ENCODE measurements at regions not wholly inside any gene's neighbourhood (a gene's known extent, or its start where the extent isn't known, plus 50 kb on each side); places are given as distances from the start of the nearest gene placed in this dataset.

DNA sequence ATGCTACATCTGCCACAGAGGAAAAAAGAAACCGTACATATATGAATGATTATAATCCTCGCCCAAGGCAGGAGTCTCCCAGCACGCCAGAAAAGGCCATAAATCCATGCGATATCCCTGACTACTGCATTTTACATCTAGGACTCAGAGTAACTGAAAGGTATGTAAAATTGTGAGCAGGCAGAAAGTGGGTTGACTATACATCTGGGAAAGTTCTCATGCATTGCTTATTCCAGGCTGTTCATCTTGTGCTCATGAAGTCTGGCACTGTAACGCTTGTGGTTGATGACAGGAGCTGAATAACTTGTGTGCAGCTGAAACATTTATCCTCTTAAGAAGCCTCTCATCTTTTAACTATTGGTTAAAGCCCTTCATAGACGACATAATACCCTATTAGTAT lies 193.4 kb upstream of the STEAP4 start:
- no peak for DNase-seq (ENCODE audit: low read depth)

DNA sequence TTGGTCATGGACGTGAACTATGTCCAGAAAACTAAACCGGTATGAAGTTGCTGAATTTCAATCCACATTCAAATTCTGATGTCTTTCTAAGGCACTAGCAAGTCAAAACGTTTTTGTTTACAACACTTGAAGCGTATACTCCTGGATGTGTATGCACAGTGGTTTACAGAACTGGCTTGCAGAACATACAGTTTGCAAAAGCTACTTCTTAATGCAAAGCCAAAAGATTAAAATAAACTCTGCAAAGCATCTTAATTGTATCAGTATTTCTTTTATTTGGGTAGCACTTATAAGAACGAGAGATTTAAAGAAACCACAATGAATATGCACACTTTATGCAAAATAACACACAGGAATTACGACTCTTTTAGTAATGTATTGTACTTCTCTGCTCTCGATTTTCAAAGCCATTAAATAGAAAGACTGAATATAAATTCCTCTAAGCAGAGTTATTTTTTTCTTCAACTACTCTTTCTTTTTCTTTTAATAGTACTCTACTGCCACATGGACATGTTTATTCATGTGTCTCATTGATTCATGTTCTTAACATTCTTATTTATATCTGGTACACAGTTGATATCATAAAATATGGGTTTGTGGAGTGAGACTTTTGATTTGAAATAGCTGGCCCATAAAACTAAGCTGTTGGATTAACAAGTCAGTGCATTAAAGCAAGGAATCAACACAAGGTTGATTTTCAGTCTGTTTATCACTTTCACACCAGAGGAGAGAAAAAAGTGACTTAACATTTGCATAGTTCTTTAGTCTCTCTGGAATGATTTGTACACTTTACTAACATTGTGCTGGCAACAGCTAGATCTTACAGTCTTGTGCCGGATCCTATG lies 189.4 kb upstream of the STEAP4 start:
- no peak for DNase-seq (ENCODE audit: low read depth)

DNA sequence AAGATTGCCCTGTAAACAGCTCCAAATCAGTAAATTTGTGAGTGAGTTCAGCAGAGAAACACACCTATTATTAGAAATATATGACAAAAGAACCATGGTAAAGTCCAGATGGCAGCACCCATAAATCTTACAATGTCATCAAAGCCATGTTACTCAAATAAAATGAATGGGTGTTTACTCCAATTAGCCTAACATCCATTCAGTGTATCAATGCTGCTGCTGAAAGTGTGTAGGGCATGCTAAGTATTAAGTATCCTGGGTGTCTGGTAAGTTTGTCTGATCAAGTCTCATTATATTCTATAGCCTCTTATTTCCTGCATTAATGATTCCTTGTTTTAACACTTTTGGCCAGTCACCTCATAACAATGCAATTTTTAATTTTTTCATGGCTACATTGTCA lies 185.5 kb upstream of the STEAP4 start:
- DNase-seq (ENCODE audit: low read depth): no peak

DNA sequence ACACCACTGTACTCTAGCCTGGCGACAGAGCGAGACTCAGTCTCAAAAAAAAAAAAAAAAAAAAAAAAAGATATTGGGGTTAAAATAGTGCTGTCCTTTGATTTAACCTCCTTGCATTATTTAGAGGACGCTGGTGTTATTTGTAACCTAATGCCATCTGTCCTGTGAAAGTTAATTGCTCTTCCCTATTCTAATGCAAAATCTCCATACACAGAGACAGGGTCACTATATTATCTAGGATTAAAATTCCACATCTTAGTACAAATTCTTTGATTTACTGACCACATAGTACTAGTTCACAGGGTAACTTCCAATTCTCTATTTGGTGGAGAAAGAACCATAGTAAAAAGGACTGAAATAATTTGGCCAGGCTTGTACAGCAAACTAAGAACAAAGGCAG lies 184.2 kb upstream of the STEAP4 start:
- no peak for DNase-seq (ENCODE audit: low read depth)

DNA sequence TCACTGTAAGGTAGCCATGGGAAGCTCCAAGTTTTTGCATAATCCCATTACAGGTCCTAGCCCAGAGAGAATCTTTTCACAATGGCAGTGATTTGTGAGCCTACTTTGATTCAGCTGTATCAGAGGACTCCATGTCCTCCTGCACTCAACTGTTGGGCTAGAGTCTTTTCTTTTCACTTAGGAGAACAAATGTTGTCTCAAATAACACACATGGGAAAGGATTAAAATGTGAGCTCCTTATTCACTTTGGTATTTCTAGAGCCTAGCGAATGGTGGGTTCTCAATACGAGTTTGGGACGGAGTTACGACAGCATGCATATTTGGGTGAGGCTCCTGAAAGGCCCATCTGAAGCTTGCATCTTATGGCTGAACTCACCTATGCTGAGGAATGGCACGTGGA lies 183.5 kb upstream of the STEAP4 start:
- DNase-seq (ENCODE audit: low read depth): no peak

DNA sequence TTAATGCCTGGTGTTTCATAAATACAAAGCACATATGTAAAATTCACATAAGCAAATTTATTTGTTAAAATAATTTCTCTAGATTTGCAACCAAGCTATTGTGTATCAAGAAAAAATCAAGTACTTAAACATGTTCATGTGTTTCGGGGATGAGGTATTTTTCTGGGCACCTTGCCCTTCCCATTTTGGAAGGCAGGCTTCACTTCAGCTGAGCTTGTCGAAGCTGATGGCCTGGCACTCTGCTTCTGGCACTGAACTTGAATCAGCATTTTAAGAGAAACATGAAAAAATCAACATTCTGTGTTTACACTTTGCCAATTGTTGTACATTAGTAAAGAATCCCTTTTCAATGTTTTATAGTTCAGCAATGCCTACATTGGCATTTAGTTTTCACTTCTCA lies 179.1 kb upstream of the STEAP4 start:
- DNase-seq (ENCODE audit: low read depth): no peak

DNA sequence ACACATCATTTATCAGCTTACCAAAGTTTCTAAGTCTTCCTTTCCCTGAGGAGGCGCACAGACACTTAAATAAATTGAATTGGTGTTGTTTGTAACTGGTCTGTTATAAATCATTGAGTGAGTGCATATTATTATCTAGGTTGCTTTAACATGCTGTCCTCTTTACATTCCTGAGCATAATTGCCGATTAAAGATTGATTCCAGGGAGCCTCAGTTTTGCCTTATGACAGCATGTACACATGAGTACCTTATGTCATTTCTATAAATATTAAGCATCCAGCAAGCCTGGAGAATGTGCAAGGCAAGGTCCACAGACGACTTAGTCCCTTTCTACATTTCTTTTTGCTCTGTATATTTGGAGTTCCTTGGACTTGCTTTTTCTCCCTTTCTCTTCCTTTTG lies 177.9 kb upstream of the STEAP4 start:
- DNase-seq (ENCODE audit: low read depth): no peak

DNA sequence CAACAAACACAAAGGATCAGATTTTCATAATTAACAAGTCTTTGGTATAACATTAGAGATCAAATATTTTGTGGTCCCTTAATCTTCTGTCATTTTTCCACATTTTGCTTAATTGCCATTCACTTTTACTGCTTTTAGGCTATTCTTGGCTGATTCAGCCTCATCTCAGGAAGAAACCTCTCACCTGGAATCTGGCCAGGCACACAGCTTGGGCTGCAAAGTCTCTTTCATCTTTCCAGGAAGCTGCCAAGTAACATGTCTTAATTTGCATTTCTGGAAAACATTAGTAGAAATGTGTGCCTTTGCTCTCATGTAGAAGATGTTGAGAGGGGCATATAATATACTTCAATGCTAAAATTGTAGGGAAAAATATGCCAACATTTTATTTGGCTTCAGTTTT lies 174.2 kb upstream of the STEAP4 start:
- no peak for DNase-seq (ENCODE audit: low read depth)

DNA sequence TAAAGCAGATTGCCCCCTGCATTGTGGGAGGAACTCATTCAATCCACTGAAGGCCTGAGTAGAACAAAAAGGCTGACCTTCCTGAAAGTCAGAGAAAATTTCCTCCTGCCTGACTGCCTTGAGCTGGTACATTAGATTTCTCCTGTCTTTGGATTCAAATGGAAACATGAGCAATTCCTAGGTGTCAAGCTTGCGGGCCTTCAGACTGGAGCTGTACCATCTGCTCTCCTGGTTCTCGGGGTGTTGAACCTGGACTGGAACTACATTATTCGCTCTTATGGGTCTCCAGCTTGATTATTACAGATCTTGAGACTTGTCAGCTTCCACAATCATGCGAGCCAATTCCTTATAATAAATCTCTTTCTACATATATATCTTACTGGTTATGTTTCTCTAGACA lies 173.6 kb upstream of the STEAP4 start:
- DNase-seq (ENCODE audit: low read depth): no peak

DNA sequence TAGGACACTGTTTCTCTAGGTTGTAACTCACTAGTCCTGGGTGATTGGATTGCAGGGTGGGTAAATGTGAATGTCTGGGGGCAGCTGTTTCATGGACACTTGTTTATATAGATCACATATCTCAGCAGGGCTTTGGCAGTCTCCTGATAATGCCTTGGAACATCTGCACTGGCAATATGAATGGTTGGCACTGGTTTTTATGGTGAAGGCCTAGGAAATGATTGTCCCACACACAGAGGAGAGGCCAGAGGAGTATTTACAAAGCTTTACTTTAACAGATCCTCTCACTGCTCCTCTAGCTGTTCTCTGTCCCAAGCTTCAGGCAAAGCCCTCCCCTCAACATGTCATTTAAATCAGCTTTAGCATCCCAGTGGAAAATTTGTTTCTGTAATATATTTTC lies 171.3 kb upstream of the STEAP4 start:
- DNase-seq (ENCODE audit: low read depth): no peak

DNA sequence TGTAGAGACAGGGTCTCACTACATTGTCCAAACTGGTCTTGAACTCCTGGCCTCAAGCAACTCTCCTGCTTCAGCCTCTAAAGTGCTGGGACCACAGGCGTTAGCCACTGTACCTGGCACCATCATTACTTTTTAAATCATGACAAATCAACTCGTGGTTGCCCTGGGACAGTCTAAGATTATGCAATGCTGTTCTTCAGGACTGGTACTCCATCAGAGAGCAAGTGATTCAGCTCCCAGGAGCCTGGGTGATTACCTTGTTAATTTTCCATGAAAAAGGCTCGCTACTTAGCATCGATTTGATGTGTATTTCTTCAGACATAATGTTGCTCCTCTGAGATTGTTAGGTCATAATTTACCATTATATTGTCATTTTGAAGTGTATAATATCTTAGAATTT lies 158.9 kb upstream of the STEAP4 start:
- DNase-seq (ENCODE audit: low read depth): no peak

DNA sequence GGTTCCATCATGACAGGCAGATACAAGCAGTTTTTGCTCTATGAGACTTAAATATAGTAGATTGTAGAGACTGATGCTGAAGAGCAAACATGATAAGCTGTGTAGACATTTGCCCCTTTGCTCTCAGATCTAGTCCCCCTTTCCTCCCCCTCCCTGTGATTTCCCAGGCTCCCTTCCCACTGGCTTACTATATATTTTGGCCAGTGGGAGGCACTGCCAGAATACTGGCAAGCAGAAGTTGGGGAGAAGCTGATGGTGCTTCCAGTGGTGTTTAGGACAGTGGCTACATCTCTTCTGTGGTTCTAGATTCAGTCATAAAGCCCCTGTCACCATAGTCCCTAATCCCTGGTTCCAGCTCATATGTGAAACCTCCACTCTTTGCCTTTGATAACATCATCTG lies 156.1 kb upstream of the STEAP4 start:
- no peak for DNase-seq (ENCODE audit: low read depth)

DNA sequence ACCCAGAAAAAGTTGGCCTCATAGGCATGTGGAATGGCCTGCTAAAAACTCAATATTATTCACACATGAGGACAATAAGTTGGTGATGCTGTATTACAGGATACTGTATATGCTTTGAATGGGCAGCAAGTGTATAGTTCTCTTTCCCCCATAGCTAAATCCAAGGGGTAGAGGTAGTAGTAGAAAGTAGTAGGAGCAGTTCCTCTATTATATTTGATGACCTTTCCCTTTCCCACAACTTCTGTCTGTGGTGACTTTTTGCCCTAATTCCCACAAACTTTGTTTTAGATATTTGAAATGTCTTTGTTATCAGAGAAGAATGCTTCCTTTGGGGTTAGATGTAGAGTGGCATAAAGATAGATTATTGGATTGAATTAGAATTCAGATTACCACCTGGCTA lies 154.0 kb upstream of the STEAP4 start:
- no peak for DNase-seq (ENCODE audit: low read depth)

DNA sequence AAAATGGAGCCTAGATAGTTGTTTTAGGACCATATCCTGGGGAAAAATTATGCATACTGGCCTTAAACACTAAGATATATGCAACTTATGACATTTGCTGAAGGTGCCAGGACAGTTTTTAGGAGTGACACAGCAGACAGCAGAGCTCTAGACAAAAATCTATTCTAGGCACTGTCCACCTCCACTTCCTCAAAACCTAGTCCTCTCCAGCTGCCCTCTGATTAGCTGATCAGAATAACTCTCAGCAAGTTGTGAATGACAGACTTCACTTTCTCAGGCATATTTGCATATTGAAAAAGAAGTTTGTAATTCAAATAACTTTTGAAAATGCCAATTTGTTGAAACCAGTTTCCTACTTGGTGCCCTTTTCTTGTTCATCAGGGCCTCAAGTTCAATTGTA lies 152.3 kb upstream of the STEAP4 start:
- DNase-seq (ENCODE audit: low read depth): no peak

DNA sequence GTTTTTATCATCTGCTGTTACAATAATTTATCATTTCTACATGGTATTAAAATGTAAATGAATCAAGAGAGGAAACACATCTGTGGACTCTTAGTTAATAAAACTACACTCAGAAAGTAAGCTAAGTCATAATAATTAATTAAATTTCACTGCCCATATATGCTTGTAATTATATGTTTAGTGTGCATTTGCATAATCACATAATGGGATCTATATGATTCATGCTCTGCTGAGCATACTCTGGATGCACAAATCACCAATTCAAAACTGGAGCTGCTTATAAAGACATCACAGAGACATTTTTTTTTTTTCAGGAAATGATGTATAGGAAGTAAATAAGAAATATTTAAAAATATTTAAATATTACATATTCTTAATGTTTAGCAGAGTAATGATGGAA lies 151.6 kb upstream of the STEAP4 start:
- DNase-seq (ENCODE audit: low read depth): no peak

DNA sequence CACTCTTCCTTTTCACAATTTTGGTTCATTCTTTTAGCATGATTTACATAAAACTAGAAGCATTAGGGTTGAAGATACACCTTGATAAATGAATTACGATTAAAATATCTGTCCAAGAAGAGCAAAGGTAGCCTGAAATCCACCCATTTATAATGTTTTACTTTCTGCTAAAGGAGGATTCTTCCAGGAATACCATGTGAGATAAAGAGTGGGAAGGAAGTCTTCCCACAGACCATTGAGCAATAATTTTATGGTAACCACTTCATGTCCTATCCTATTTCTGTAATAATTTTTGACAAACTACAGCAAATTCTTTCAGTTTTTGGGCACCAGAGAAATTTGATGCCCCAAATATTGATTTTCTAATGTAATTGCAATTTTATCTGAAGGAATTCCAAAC lies 150.6 kb upstream of the STEAP4 start:
- no peak for DNase-seq (ENCODE audit: low read depth)

DNA sequence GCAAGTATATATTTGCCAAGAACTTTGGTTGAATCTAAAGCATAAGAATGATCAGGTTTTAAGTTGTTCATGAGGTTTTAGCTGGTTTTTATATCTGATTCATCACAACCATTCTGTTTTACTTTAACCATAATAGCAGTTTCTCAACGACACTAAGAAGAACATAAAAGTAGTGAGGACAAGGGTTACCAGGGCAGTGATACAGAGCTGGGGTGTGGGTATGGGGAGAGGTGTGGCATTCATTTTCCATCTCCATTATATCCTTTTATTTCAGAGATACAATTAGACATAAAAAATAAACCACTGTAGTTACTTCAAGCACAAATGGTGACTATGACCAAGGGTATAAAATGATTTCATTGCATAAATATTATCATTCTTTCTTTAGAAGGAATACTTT lies 149.8 kb upstream of the STEAP4 start:
- no peak for DNase-seq (ENCODE audit: low read depth)

DNA sequence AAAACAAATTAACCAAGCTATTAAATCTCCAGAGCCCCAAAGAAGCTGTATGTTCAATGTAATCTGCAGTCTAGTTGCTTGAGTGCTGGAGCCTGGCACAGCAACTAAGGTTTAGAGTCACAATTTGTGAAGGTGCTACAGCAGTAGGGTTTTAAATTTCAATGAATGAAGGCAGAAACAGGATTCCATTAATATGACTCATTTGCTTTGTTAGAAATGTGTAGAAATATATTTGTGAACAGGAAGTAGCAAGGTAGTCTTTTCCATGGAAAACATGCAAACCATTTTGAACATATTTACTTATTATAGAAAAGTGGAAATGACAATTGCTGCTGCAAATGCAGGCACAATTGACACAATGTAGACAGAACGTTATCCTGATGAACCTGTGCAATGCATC lies 149.0 kb upstream of the STEAP4 start:
- DNase-seq (ENCODE audit: low read depth): no peak

DNA sequence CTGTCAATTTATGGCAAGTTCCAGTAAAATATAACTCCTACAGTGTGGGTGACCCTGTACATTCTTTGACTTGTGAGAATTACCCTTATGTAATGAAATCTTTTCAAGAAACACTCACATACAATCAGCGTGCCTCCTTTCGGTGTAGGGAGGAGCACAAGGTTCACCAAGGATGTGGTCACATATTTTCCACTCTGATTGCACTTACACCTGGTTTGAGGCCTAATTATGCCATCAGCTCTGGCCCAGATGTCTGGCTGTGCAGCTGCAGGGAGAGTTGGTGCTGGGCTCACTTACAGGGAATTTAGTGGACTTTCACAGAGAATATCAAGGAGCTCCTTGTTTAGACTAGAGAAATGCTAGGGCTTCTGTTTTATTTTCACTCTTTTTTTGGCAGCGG lies 146.0 kb upstream of the STEAP4 start:
- DNase-seq (ENCODE audit: low read depth): no peak

DNA sequence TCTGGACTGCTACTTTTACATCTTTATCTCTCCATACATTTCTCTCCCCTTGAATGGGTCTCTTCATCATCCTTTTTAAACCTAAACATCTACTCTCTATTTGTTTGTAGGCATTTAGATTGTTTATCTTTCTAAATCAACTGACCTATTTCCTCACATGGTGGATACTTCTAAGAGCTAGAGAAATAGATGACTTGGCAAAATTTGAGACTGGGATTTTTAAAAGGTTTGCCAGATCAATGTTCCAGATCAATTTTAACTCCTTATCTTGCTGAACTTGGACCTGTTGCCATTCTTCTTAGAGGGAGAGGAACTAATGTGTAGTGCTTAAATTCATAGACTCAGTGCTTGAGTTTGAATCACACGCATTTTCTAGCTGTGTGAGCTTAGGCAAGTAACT lies 144.2 kb upstream of the STEAP4 start:
- DNase-seq (ENCODE audit: low read depth): no peak

DNA sequence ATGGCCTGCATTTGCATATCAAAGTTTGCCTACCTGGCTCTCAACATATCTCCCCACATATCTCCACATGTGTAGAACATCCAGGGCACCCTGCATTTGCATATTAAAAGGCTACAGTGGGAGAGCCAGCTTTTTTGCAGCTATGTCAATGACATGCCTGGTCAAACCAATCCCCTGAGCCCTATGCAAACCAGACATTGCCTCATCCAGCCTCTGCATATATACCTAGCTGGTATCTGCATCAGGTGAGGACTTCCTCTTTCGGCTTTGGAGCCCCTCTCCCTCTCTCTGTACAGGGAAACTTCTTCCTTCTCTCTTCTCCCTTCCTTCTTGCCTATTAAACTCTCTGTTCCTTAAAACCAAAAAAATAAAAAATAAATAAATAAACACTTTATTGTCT lies 142.7 kb upstream of the STEAP4 start:
- no peak for DNase-seq (ENCODE audit: low read depth)

DNA sequence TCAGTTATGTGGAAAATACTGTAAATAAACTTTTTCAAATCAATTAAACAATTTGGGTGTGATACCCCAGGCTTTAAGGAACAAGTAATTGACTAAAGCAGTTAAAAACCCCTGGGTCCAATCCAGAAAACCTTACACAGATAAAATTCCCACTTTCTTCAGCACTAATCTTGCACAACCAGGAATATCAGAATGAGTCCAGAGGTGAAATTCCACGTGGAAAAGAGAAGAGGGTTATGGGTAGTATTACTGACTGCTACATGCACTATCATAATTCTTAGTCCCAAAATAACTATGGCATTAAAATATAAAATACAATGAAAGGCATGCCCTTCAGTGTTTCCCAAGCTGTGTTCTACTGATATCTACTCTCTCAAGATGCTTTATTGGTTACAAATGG lies 135.7 kb upstream of the STEAP4 start:
- no peak for DNase-seq (ENCODE audit: low read depth)

DNA sequence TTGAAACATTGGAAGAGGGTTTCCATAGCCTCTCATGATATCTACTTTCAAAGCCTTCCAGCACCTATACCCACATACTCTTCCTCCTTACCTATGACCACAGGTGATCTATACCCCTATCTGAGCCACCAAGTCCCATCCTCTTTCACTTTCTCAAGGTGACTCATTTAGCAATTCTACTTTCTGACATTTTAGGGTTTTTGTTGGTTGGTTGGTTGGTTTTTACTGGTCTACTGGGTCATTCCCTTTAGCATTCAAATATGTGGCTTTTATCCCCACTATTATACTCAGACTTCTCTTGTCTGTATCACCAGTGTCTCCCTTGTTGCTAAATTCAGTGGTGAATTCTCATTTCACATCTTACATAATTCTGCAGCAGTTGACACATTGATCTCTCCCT lies 130.4 kb upstream of the STEAP4 start:
- DNase-seq (ENCODE audit: low read depth): no peak

DNA sequence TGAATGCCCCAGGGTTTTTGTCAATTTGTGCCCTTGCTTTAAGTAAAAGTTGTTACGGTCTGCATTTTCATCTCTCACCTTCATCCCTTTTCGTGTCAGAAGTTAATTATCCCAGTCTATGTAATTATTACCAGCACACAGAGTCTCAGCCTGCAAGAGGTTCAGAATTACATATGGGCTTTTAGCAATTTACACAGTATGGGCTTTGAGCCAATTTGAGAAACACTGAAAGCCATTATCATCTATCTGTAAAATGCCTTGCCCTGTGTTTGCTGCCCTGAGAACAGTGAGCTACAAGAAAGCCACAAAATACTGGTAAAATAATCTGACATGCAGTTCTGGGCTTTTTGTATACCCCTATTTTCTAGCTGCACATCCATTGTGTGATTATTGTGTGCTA lies 125.6 kb upstream of the STEAP4 start:
- no peak for DNase-seq (ENCODE audit: low read depth)

DNA sequence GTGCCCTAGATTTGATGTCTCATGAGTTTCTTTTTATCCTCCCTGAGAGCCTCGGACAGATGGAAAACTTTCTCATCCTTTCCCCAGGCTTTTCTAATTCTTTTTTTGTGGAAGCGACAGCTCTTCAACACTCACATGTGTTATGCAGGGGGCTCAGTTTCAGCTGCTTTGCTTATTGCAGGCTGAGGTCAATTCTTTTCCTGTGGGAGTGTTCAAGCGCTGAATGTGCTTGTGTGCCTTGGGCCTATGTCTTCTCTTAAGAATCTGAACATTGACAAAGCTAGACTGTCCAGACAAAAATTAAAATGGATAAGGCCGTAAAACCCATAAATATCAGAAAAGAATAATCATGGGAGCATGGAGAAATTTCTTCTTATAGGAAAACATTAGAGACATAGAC lies 125.2 kb upstream of the STEAP4 start:
- DNase-seq (ENCODE audit: low read depth): no peak

All from stromal cell of bone marrow (primary cell).